ENCODE measurements at regions not wholly inside any gene's neighbourhood (a gene's known extent, or its start where the extent isn't known, plus 50 kb on each side); places are given as distances from the start of the nearest gene placed in this dataset.

- Mint-ChIP-seq H3K27me3 (ENCODE audit: low read depth) (no peaks in the 10 kb centered on the region; the same call in 1 of the 2 replicates), H3K9me3 (peaks cover 18% of the 10 kb centered on the region), H3K4me1 (peaks cover 12% of the 10 kb centered on the region), H3K4me3 (no peak overlapping the region), H3K27ac (no peak overlapping the region), H3K36me3 (peaks cover 10% of the 10 kb centered on the region)
- TF ChIP-seq ARID4B (CRISPR knock-in tag; IDR thresholded peaks at IDR 0.05; ENCODE audit: borderline replicate concordance) = no peak
- TF ChIP-seq HMGA2 (CRISPR knock-in tag; IDR thresholded peaks at IDR 0.05) = no peak
- no peak for TF ChIP-seq SMAD4 (CRISPR knock-in tag; IDR thresholded peaks at IDR 0.05)
- TF ChIP-seq ZSCAN18 (CRISPR knock-in tag; IDR thresholded peaks at IDR 0.05) = no peak
- TF ChIP-seq CREB1 (CRISPR knock-in tag; IDR thresholded peaks at IDR 0.05) = no peak
- TF ChIP-seq NR1H2 (CRISPR knock-in tag; IDR thresholded peaks at IDR 0.05) = no peak
- TF ChIP-seq PRRX2 (CRISPR knock-in tag; IDR thresholded peaks at IDR 0.05) = no peak
- TF ChIP-seq ZNF263 (CRISPR knock-in tag; IDR thresholded peaks at IDR 0.05; ENCODE audit: low read depth) = no peak
- TF ChIP-seq USF1 (CRISPR knock-in tag; IDR thresholded peaks at IDR 0.05) = no peak
- TF ChIP-seq ZNF317 (CRISPR knock-in tag; IDR thresholded peaks at IDR 0.05; ENCODE audit: borderline replicate concordance, low read depth) = no peak
- no peak for DNase-seq (ENCODE audit: low spot score)
- no peak for ATAC-seq
- ChIA-PET CTCF (no interaction called here), POLR2A (no interaction called here)
Measured at GRCh38 chr4:167966143-167966542, 126.2 kb upstream of the ANXA10 start.

GRCh38 chr4:167973513-167973912, 118.8 kb upstream of the ANXA10 start:
- no peak for DNase-seq (ENCODE audit: low spot score)
- peaks cover 56% of the 10 kb centered on the region for H3K36me3 Mint-ChIP-seq
- ChIA-PET CTCF (no interaction called here), POLR2A (no interaction called here)
- no peak overlapping the region for H3K4me3 Mint-ChIP-seq
- peaks cover 86% of the 10 kb centered on the region for H3K9me3 Mint-ChIP-seq
- no peaks in the 10 kb centered on the region; the same call in 1 of the 2 replicates for H3K27me3 Mint-ChIP-seq (ENCODE audit: low read depth)
- TF ChIP-seq NFE2L1 (CRISPR knock-in tag; IDR thresholded peaks at IDR 0.05) (no peak), ZNF396 (CRISPR knock-in tag; IDR thresholded peaks at IDR 0.05; ENCODE audit: borderline replicate concordance) (no peak), CREM (CRISPR knock-in tag; IDR thresholded peaks at IDR 0.05) (no peak), ZNF512 (CRISPR knock-in tag; IDR thresholded peaks at IDR 0.05; ENCODE audit: borderline replicate concordance) (no peak), IRF1 (CRISPR knock-in tag; IDR thresholded peaks at IDR 0.05) (no peak), ZNF317 (CRISPR knock-in tag; IDR thresholded peaks at IDR 0.05; ENCODE audit: borderline replicate concordance, low read depth) (peak; percentile 90), STAT6 (CRISPR knock-in tag; conservative IDR thresholded peaks at IDR 0.05; ENCODE audit: low read depth) (no peak), KAT7 (CRISPR knock-in tag; IDR thresholded peaks at IDR 0.05; ENCODE audit: borderline replicate concordance) (no peak)
- ATAC-seq = no peak
- H3K4me1 Mint-ChIP-seq = no peaks in the 10 kb centered on the region
- no peak overlapping the region for H3K27ac Mint-ChIP-seq
